ENCODE measurements at regions not wholly inside any gene's neighbourhood (a gene's known extent, or its start where the extent isn't known, plus 50 kb on each side); places are given as distances from the start of the nearest gene placed in this dataset.

GRCh38 chr14:41404126-41404525 is 202.6 kb upstream of the LRFN5 start:
- no peak for DNase-seq (ENCODE audit: low read depth)

GRCh38 chr14:41403360-41403759 is 203.3 kb upstream of the LRFN5 start:
- DNase-seq (ENCODE audit: low read depth), result no peak

GRCh38 chr14:41397926-41398325 is 208.8 kb upstream of the LRFN5 start:
- DNase-seq (ENCODE audit: low read depth), result no peak

GRCh38 chr14:41393512-41393911 is 213.2 kb upstream of the LRFN5 start:
- DNase-seq (ENCODE audit: low read depth), result peak; percentile 25

- no peak for DNase-seq (ENCODE audit: low read depth)
Measured at GRCh38 chr14:41392226-41392625, 214.4 kb upstream of the LRFN5 start.

- no peak for DNase-seq (ENCODE audit: low read depth)
Measured at GRCh38 chr14:41389355-41389754, 217.3 kb upstream of the LRFN5 start.

GRCh38 chr14:41385797-41386196 is 220.9 kb upstream of the LRFN5 start:
- DNase-seq (ENCODE audit: low read depth), result no peak

- no peak for DNase-seq (ENCODE audit: low read depth)
Measured at GRCh38 chr14:41380017-41380416, 226.7 kb upstream of the LRFN5 start.

GRCh38 chr14:41378526-41378925 is 228.2 kb upstream of the LRFN5 start:
- DNase-seq (ENCODE audit: low read depth), result no peak

- DNase-seq (ENCODE audit: low read depth), result no peak
Measured at GRCh38 chr14:41377932-41378331, 228.7 kb upstream of the LRFN5 start.

GRCh38 chr14:41374092-41374491 is 232.6 kb upstream of the LRFN5 start:
- no peak for DNase-seq (ENCODE audit: low read depth)

- no peak for DNase-seq (ENCODE audit: low read depth)
Measured at GRCh38 chr14:41362139-41362538, 244.5 kb upstream of the LRFN5 start.

- DNase-seq (ENCODE audit: low read depth), result no peak
Measured at GRCh38 chr14:41360126-41360525, 246.6 kb upstream of the LRFN5 start.

- no peak for DNase-seq (ENCODE audit: low read depth)
Measured at GRCh38 chr14:41355866-41356265, 250.8 kb upstream of the LRFN5 start.

- peak; percentile 22 for DNase-seq (ENCODE audit: low read depth)
Measured at GRCh38 chr14:41350476-41350875, 256.2 kb upstream of the LRFN5 start.

GRCh38 chr14:41349289-41349910 is 257.3 kb upstream of the LRFN5 start:
- no peak for DNase-seq (ENCODE audit: low read depth)

- DNase-seq (ENCODE audit: low read depth), result no peak
Measured at GRCh38 chr14:41343857-41344256, 262.8 kb upstream of the LRFN5 start.

GRCh38 chr14:41313196-41313595 is 293.5 kb upstream of the LRFN5 start:
- DNase-seq (ENCODE audit: low read depth), result no peak

- no peak for DNase-seq (ENCODE audit: low read depth)
Measured at GRCh38 chr14:41303506-41303905, 303.2 kb upstream of the LRFN5 start.

- DNase-seq (ENCODE audit: low read depth), result no peak
Measured at GRCh38 chr14:41302776-41303175, 303.9 kb upstream of the LRFN5 start.

- DNase-seq (ENCODE audit: low read depth), result peak; percentile 4
Measured at GRCh38 chr14:41299924-41300323, 306.8 kb upstream of the LRFN5 start.

- peak; percentile 6 for DNase-seq (ENCODE audit: low read depth)
Measured at GRCh38 chr14:41298328-41298690, 308.4 kb upstream of the LRFN5 start.

GRCh38 chr14:41297576-41298327 is 308.9 kb upstream of the LRFN5 start:
- peak; percentile 3 for DNase-seq (ENCODE audit: low read depth)

- no peak for DNase-seq (ENCODE audit: low read depth)
Measured at GRCh38 chr14:41295734-41296133, 310.9 kb upstream of the LRFN5 start.
